ENCODE measurements at regions not wholly inside any gene's neighbourhood (a gene's known extent, or its start where the extent isn't known, plus 50 kb on each side); places are given as distances from the start of the nearest gene placed in this dataset.

- TF ChIP-seq CTCF (conservative IDR thresholded peaks at IDR 0.05; ENCODE audit: low read depth, low read length) (no peak), EZH2 (IDR thresholded peaks at IDR 0.05; ENCODE audit: borderline replicate concordance, low read depth, low read length, poor library complexity, severe bottlenecking) (no peak)
Measured at GRCh38 chr3:110789315-110789714, 282.3 kb upstream of the NECTIN3 start.

All from A673 (cell line).